Astrocyte of the cerebellum (primary cell): ENCODE measurements at regions not wholly inside any gene's neighbourhood (a gene's known extent, or its start where the extent isn't known, plus 50 kb on each side); places are given as distances from the start of the nearest gene placed in this dataset.

Source experiments
- DNase-seq: peaks from one replicate; pipeline ENCODE4 v3.0.0-alpha.2; 2011; ENCODE audit warnings: low read depth
- H3K4me3 ChIP-seq: 2 replicates; pipeline ENCODE4 v1.5.1; 2011; ENCODE audit warnings: mild to moderate bottlenecking, low read depth, low read length, moderate library complexity
- CTCF ChIP-seq: IDR thresholded peaks from 2 replicates; pipeline ENCODE4 v1.5.1; 2012; ENCODE audit warnings: low read length, low read depth, moderate library complexity, mild to moderate bottlenecking; ENCODE audit errors: missing control alignments
- in situ Hi-C: cut with HindIII; loops from 2 replicates; pipeline ENCODE4 v1.10.0; 2017; ENCODE audit warnings: low sequenced_read_pairs

GRCh38 chr4:30808276-30808675 lies 88.1 kb downstream of the PCDH7 start:
- DNase-seq: no peak
- TF ChIP-seq CTCF: no peak
- H3K4me3 ChIP-seq: no peak overlapping the region
- in situ Hi-C loops: no loop called here

- in situ Hi-C loops: no loop called here
- DNase-seq: no peak
- TF ChIP-seq CTCF: no peak
- no peak overlapping the region for H3K4me3 ChIP-seq
Observed at GRCh38 chr4:30811296-30811695, 91.1 kb downstream of the PCDH7 start.

- DNase-seq: no peak
- in situ Hi-C loops: no loop called here
- no peak for TF ChIP-seq CTCF
- H3K4me3 ChIP-seq: no peak overlapping the region
Observed at GRCh38 chr4:30815685-30816084, 95.5 kb downstream of the PCDH7 start.

- DNase-seq: no peak
- in situ Hi-C loops: no loop called here
- no peak for TF ChIP-seq CTCF
- H3K4me3 ChIP-seq: no peak overlapping the region
Observed at GRCh38 chr4:30817447-30817846, 97.3 kb downstream of the PCDH7 start.

- in situ Hi-C loops: no loop called here
- TF ChIP-seq CTCF: no peak
- H3K4me3 ChIP-seq: no peak overlapping the region
- no peak for DNase-seq
Observed at GRCh38 chr4:30818541-30818940, 98.4 kb downstream of the PCDH7 start.

- TF ChIP-seq CTCF: no peak
- no peak for DNase-seq
- in situ Hi-C loops: no loop called here
- H3K4me3 ChIP-seq: no peak overlapping the region
Observed at GRCh38 chr4:30821275-30821674, 101.1 kb downstream of the PCDH7 start.
